ENCODE measurements at regions not wholly inside any gene's neighbourhood (a gene's known extent, or its start where the extent isn't known, plus 50 kb on each side); places are given as distances from the start of the nearest gene placed in this dataset.

DNA sequence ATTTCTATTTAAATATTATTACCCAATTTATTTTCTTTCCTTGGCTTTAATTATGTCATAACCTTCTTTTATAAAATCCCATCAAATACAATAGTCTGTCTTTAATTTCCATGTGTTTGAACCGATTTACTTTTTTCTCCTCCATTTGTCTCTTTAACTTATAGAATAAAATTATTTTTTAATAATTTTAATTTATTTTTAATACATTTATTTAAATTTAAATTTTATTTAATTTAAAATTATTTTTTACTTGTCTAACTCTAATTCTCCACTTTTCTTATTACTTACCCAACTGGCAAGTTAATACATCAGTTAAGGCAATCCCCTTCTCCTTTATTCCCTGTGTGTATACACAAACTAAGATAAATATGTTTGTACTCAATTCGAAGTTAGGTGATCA lies 817.6 kb upstream of the NR2F2 start:
- TF ChIP-seq RAD21 (IDR thresholded peaks at IDR 0.05; ENCODE audit: low read length): no peak
- TF ChIP-seq, protein P1, sequence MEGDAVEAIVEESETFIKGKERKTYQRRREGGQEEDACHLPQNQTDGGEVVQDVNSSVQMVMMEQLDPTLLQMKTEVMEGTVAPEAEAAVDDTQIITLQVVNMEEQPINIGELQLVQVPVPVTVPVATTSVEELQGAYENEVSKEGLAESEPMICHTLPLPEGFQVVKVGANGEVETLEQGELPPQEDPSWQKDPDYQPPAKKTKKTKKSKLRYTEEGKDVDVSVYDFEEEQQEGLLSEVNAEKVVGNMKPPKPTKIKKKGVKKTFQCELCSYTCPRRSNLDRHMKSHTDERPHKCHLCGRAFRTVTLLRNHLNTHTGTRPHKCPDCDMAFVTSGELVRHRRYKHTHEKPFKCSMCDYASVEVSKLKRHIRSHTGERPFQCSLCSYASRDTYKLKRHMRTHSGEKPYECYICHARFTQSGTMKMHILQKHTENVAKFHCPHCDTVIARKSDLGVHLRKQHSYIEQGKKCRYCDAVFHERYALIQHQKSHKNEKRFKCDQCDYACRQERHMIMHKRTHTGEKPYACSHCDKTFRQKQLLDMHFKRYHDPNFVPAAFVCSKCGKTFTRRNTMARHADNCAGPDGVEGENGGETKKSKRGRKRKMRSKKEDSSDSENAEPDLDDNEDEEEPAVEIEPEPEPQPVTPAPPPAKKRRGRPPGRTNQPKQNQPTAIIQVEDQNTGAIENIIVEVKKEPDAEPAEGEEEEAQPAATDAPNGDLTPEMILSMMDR (IDR thresholded peaks at IDR 0.05): no peak
- no peak for TF ChIP-seq FOXM1 (IDR thresholded peaks at IDR 0.05; ENCODE audit: low read depth)
- TF ChIP-seq POLR2AphosphoS5 (IDR thresholded peaks at IDR 0.05; ENCODE audit: low read depth, low read length): no peak
